ENCODE measurements at regions not wholly inside any gene's neighbourhood (a gene's known extent, or its start where the extent isn't known, plus 50 kb on each side); places are given as distances from the start of the nearest gene placed in this dataset.

GRCh38 chr2:121955426-121955825 lies 200.0 kb downstream of the TSN start:
- TF ChIP-seq, protein P1, sequence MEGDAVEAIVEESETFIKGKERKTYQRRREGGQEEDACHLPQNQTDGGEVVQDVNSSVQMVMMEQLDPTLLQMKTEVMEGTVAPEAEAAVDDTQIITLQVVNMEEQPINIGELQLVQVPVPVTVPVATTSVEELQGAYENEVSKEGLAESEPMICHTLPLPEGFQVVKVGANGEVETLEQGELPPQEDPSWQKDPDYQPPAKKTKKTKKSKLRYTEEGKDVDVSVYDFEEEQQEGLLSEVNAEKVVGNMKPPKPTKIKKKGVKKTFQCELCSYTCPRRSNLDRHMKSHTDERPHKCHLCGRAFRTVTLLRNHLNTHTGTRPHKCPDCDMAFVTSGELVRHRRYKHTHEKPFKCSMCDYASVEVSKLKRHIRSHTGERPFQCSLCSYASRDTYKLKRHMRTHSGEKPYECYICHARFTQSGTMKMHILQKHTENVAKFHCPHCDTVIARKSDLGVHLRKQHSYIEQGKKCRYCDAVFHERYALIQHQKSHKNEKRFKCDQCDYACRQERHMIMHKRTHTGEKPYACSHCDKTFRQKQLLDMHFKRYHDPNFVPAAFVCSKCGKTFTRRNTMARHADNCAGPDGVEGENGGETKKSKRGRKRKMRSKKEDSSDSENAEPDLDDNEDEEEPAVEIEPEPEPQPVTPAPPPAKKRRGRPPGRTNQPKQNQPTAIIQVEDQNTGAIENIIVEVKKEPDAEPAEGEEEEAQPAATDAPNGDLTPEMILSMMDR (IDR thresholded peaks at IDR 0.05), result no peak
- no peak for TF ChIP-seq EZH2 (IDR thresholded peaks at IDR 0.05)

Measured in neural progenitor cell (in vitro differentiated cells).